ENCODE measurements at regions not wholly inside any gene's neighbourhood (a gene's known extent, or its start where the extent isn't known, plus 50 kb on each side); places are given as distances from the start of the nearest gene placed in this dataset.

- no peak for DNase-seq (ENCODE audit: low read depth)
- TF ChIP-seq CTCF (conservative IDR thresholded peaks at IDR 0.05; ENCODE audit: low read length): no peak
- no peak overlapping the region for H3K4me3 ChIP-seq (ENCODE audit: low read length)
Observed at GRCh38 chr6:53408826-53409225, 60.1 kb upstream of the ELOVL5 start.

- TF ChIP-seq CTCF (conservative IDR thresholded peaks at IDR 0.05; ENCODE audit: low read length): no peak
- H3K4me3 ChIP-seq (ENCODE audit: low read length): no peak overlapping the region
- no peak for DNase-seq (ENCODE audit: low read depth)
Observed at GRCh38 chr6:53399027-53399344, 50.2 kb upstream of the ELOVL5 start.

GRCh38 chr6:53398247-53399026 is 49.7 kb upstream of the ELOVL5 start:
- no peak overlapping the region for H3K4me3 ChIP-seq (ENCODE audit: low read length)
- no peak for DNase-seq (ENCODE audit: low read depth)
- TF ChIP-seq CTCF (conservative IDR thresholded peaks at IDR 0.05; ENCODE audit: low read length): no peak

Measured in AG10803 (cell line).